ENCODE measurements at regions not wholly inside any gene's neighbourhood (a gene's known extent, or its start where the extent isn't known, plus 50 kb on each side); places are given as distances from the start of the nearest gene placed in this dataset.

DNA sequence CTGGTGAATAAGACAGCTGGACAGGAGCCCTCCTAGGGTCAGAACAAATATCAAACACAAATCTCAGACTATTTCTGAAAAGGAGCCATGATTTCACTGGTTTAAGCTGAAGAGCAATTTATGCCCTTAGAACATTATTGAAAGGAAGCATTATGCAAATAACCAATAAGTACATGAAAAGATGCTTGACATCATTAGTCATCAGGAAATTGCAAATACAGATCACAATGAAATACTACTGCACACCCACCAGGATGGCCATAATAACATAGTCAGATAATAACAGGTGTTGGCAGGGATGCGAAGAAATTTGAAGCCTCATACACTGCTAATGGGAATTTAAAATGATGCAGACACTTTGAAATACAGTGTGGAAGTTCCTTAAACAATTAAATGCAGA lies 176.4 kb upstream of the RAB6C start:
- dilution Hi-C loops (cut with MboI; ENCODE audit: extremely low pct_ligation_motif_present, low sequenced_read_pairs) = no loop called here
- TF ChIP-seq, protein P1, sequence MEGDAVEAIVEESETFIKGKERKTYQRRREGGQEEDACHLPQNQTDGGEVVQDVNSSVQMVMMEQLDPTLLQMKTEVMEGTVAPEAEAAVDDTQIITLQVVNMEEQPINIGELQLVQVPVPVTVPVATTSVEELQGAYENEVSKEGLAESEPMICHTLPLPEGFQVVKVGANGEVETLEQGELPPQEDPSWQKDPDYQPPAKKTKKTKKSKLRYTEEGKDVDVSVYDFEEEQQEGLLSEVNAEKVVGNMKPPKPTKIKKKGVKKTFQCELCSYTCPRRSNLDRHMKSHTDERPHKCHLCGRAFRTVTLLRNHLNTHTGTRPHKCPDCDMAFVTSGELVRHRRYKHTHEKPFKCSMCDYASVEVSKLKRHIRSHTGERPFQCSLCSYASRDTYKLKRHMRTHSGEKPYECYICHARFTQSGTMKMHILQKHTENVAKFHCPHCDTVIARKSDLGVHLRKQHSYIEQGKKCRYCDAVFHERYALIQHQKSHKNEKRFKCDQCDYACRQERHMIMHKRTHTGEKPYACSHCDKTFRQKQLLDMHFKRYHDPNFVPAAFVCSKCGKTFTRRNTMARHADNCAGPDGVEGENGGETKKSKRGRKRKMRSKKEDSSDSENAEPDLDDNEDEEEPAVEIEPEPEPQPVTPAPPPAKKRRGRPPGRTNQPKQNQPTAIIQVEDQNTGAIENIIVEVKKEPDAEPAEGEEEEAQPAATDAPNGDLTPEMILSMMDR (optimal IDR thresholded peaks at IDR 0.05 in 1 of 3, IDR thresholded peaks at IDR 0.05 in 1 of 3, conservative IDR thresholded peaks at IDR 0.05 in 1 of 3; ENCODE audit: extremely low read depth in 1 of 3, insufficient read depth in 2 of 3, low read length in 3 of 3) = no peak
- TF ChIP-seq EZH2 (IDR thresholded peaks at IDR 0.05; ENCODE audit: low read length) = no peak
- Histone ChIP-seq H3K36me3 (ENCODE audit: control insufficient read depth in 2 of 2, extremely low read depth in 1 of 2, insufficient read depth in 2 of 2, low read length in 2 of 2) (no peaks in the 10 kb centered on the region), H3K9me3 (ENCODE audit: control insufficient read depth, low read depth, low read length) (no peaks in the 10 kb centered on the region), H3K79me2 (ENCODE audit: control insufficient read depth, insufficient read depth, low read length) (no peaks in the 10 kb centered on the region), H4K20me1 (ENCODE audit: control insufficient read depth, extremely low read depth, insufficient read depth, low read length) (no peaks in the 10 kb centered on the region), H3K4me1 (ENCODE audit: control insufficient read depth, extremely low read depth, insufficient read depth, low read length) (no peaks in the 10 kb centered on the region), H2AFZ (ENCODE audit: control insufficient read depth, low read length) (no peak overlapping the region), H3K4me3 (ENCODE audit: control insufficient read depth in 2 of 3, extremely low read depth in 1 of 3, insufficient read depth in 2 of 3, low read depth in 1 of 3, low read length in 3 of 3) (no peak overlapping the region), H3K27me3 (ENCODE audit: control insufficient read depth, extremely low read depth, insufficient read depth, low read length) (no peaks in the 10 kb centered on the region), H3K4me2 (ENCODE audit: control insufficient read depth, extremely low read depth, insufficient read depth, low read depth, low read length) (no peak overlapping the region), H3K27ac (ENCODE audit: control insufficient read depth, insufficient read depth, low read length) (no peak overlapping the region), H3K9ac (ENCODE audit: control insufficient read depth, extremely low read depth, insufficient read depth, low read length) (no peak overlapping the region), H3K9me1 (ENCODE audit: control insufficient read depth, extremely low read depth, insufficient read depth, low read length) (no peaks in the 10 kb centered on the region)
- FAIRE-seq = no peak
- DNase-seq (ENCODE audit: low read depth, low spot score) = no peak

DNA sequence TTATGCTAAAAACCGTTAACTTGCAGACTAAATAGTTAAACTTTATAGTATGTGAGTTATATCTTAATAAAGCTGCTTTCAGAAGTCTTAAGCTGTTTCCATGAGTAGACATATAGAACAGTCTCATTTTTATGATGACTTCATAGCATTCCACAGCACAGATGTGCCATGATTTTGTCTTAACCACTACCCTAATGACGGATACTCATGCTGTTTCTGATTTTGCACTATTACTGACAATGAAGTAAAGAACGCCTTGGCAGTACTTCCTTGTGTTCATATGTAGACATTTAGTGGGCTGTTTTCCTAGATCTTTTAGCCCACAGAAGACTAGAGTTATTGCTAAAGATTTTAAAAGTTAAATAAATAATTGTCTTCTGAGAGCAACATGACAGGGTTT lies 175.6 kb upstream of the RAB6C start:
- Histone ChIP-seq H3K4me1 (ENCODE audit: control insufficient read depth, extremely low read depth, insufficient read depth, low read length) (no peaks in the 10 kb centered on the region), H3K4me3 (ENCODE audit: control insufficient read depth in 2 of 3, extremely low read depth in 1 of 3, insufficient read depth in 2 of 3, low read depth in 1 of 3, low read length in 3 of 3) (no peak overlapping the region), H3K9me3 (ENCODE audit: control insufficient read depth, low read depth, low read length) (no peaks in the 10 kb centered on the region), H3K27me3 (ENCODE audit: control insufficient read depth, extremely low read depth, insufficient read depth, low read length) (no peaks in the 10 kb centered on the region), H3K9ac (ENCODE audit: control insufficient read depth, extremely low read depth, insufficient read depth, low read length) (no peak overlapping the region), H3K79me2 (ENCODE audit: control insufficient read depth, insufficient read depth, low read length) (no peaks in the 10 kb centered on the region), H3K9me1 (ENCODE audit: control insufficient read depth, extremely low read depth, insufficient read depth, low read length) (no peaks in the 10 kb centered on the region), H3K4me2 (ENCODE audit: control insufficient read depth, extremely low read depth, insufficient read depth, low read depth, low read length) (no peak overlapping the region), H3K36me3 (ENCODE audit: control insufficient read depth in 2 of 2, extremely low read depth in 1 of 2, insufficient read depth in 2 of 2, low read length in 2 of 2) (no peaks in the 10 kb centered on the region), H4K20me1 (ENCODE audit: control insufficient read depth, extremely low read depth, insufficient read depth, low read length) (no peaks in the 10 kb centered on the region), H2AFZ (ENCODE audit: control insufficient read depth, low read length) (no peak overlapping the region), H3K27ac (ENCODE audit: control insufficient read depth, insufficient read depth, low read length) (no peak overlapping the region)
- no peak for FAIRE-seq
- TF ChIP-seq, protein P1 (optimal IDR thresholded peaks at IDR 0.05 in 1 of 3, IDR thresholded peaks at IDR 0.05 in 1 of 3, conservative IDR thresholded peaks at IDR 0.05 in 1 of 3; ENCODE audit: extremely low read depth in 1 of 3, insufficient read depth in 2 of 3, low read length in 3 of 3) = no peak
- TF ChIP-seq EZH2 (IDR thresholded peaks at IDR 0.05; ENCODE audit: low read length) = no peak
- dilution Hi-C loops (cut with MboI; ENCODE audit: extremely low pct_ligation_motif_present, low sequenced_read_pairs) = no loop called here
- DNase-seq (ENCODE audit: low read depth, low spot score) = no peak
